ENCODE measurements at regions not wholly inside any gene's neighbourhood (a gene's known extent, or its start where the extent isn't known, plus 50 kb on each side); places are given as distances from the start of the nearest gene placed in this dataset.

DNA sequence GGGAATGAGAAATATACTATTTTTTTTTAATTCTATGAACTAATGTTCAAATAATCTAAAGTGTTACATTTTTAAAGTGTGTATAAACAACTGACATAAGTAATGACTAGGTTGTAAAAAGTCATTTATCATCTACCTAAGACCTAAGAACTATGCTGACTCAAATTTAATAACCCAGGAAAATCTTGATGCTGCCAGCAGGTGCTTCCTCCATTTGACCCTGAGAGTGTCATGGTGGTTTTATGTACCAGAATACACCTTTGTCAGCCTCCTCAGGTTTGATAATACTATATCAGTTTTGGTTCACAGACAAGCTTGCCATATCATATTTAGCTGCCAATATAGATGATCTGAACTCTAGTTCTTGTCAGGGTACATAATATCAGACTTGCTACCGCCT lies 1151.2 kb downstream of the PCDH17 start:
- ChIA-PET POLR2A (ENCODE audit: unreplicated experiment) (no interaction called here), CTCF (no interaction called here)
- Histone ChIP-seq H3K27me3 (ENCODE audit: low read length) (no peaks in the 10 kb centered on the region), H3K4me2 (ENCODE audit: low read length) (no peak overlapping the region), H3K9me3 (ENCODE audit: low read length) (no peaks in the 10 kb centered on the region), H3K36me3 (ENCODE audit: low read depth, low read length) (no peaks in the 10 kb centered on the region), H3K9ac (ENCODE audit: low read length) (no peak overlapping the region), H3K4me3 (ENCODE audit: low read length) (no peak overlapping the region), H4K20me1 (ENCODE audit: low read length) (no peaks in the 10 kb centered on the region), H2AFZ (ENCODE audit: low read length) (no peak overlapping the region), H3F3A (ENCODE audit: low read length, unreplicated experiment) (no peaks in the 10 kb centered on the region), H3K27ac (ENCODE audit: low read length) (no peak overlapping the region), H3K4me1 (ENCODE audit: insufficient read depth, low read length) (no peaks in the 10 kb centered on the region), H3K9me2 (replicated peaks; ENCODE audit: low read length) (no peaks in the 10 kb centered on the region), H3K79me2 (ENCODE audit: low read length) (no peaks in the 10 kb centered on the region)
- ATAC-seq (no peak), DNase-seq (no peak)
- TF ChIP-seq EZH2 (IDR thresholded peaks at IDR 0.05; ENCODE audit: low read length, unreplicated experiment) (no peak), EZH2phosphoT487 (IDR thresholded peaks at IDR 0.05; ENCODE audit: borderline replicate concordance, low read length) (no peak)
- TF ChIP-seq, protein P1, sequence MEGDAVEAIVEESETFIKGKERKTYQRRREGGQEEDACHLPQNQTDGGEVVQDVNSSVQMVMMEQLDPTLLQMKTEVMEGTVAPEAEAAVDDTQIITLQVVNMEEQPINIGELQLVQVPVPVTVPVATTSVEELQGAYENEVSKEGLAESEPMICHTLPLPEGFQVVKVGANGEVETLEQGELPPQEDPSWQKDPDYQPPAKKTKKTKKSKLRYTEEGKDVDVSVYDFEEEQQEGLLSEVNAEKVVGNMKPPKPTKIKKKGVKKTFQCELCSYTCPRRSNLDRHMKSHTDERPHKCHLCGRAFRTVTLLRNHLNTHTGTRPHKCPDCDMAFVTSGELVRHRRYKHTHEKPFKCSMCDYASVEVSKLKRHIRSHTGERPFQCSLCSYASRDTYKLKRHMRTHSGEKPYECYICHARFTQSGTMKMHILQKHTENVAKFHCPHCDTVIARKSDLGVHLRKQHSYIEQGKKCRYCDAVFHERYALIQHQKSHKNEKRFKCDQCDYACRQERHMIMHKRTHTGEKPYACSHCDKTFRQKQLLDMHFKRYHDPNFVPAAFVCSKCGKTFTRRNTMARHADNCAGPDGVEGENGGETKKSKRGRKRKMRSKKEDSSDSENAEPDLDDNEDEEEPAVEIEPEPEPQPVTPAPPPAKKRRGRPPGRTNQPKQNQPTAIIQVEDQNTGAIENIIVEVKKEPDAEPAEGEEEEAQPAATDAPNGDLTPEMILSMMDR (conservative IDR thresholded peaks at IDR 0.05; ENCODE audit: low read depth, low read length), result no peak
- intact Hi-C loops (cut with micrococcal nuclease), result no loop called here
- BruUV-seq (replicated peaks), result no TSS peak

DNA sequence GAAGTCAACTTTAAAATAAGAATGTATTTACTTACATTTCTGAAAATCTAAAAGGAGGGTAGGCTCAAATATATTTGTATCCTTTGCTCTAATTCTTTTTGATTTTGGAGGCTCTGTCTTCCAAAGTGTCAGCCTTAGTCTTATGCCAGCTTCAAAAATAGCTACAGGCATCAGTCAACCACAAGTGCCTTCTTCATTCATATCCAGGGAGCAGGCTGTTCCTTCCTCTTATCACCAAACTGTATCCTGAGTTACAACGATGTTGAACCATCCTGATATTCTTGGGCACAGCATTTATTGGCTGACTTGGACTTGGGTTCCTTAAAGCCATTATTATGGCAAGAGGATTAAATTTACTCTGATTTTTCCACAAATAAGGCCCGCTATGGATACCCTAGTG lies 1161.3 kb downstream of the PCDH17 start:
- H3K36me3 ChIP-seq (ENCODE audit: low read depth, low read length), result no peaks in the 10 kb centered on the region
- H3F3A ChIP-seq (ENCODE audit: low read length, unreplicated experiment), result no peaks in the 10 kb centered on the region
- no peaks in the 10 kb centered on the region for H3K9me3 ChIP-seq (ENCODE audit: low read length)
- no peaks in the 10 kb centered on the region for H3K9me2 ChIP-seq (replicated peaks; ENCODE audit: low read length)
- ATAC-seq, result no peak
- no peaks in the 10 kb centered on the region for H4K20me1 ChIP-seq (ENCODE audit: low read length)
- no peaks in the 10 kb centered on the region for H3K79me2 ChIP-seq (ENCODE audit: low read length)
- CTCF ChIA-PET, result no interaction called here
- H3K4me2 ChIP-seq (ENCODE audit: low read length), result no peak overlapping the region
- BruUV-seq (replicated peaks), result no TSS peak
- H3K9ac ChIP-seq (ENCODE audit: low read length), result no peak overlapping the region
- POLR2A ChIA-PET (ENCODE audit: unreplicated experiment), result no interaction called here
- intact Hi-C loops (cut with micrococcal nuclease), result no loop called here
- TF ChIP-seq EZH2phosphoT487 (IDR thresholded peaks at IDR 0.05; ENCODE audit: borderline replicate concordance, low read length) (no peak), EZH2 (IDR thresholded peaks at IDR 0.05; ENCODE audit: low read length, unreplicated experiment) (no peak)
- TF ChIP-seq, protein P1 (conservative IDR thresholded peaks at IDR 0.05; ENCODE audit: low read depth, low read length), result no peak
- no peak overlapping the region for H3K4me3 ChIP-seq (ENCODE audit: low read length)
- H3K27me3 ChIP-seq (ENCODE audit: low read length), result no peaks in the 10 kb centered on the region
- H2AFZ ChIP-seq (ENCODE audit: low read length), result no peak overlapping the region
- no peaks in the 10 kb centered on the region for H3K4me1 ChIP-seq (ENCODE audit: insufficient read depth, low read length)
- H3K27ac ChIP-seq (ENCODE audit: low read length), result no peak overlapping the region
- DNase-seq, result no peak

DNA sequence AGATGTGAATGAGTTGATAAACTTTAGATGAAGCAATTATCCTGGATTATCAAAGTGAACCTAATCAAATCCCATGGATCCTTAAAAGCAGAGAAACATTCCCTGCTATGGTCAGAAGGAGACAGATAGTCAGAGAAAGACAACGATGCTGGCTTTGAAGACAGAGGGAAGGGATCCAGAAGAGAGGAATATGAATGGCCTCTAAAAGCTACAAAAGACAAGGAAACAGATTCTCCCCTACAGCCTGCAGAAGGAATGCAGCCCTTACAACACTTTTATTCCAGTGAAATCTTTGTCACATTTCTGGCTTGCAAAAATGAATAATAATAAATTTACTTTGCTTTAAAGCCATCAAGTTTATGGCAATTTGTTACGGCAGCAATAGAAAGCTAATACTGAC lies 1164.2 kb downstream of the PCDH17 start:
- H3K27ac ChIP-seq (ENCODE audit: low read length), result no peak overlapping the region
- no peaks in the 10 kb centered on the region for H3F3A ChIP-seq (ENCODE audit: low read length, unreplicated experiment)
- no peak overlapping the region for H3K4me2 ChIP-seq (ENCODE audit: low read length)
- H3K4me1 ChIP-seq (ENCODE audit: insufficient read depth, low read length), result no peaks in the 10 kb centered on the region
- TF ChIP-seq, protein P1 (conservative IDR thresholded peaks at IDR 0.05; ENCODE audit: low read depth, low read length), result no peak
- TF ChIP-seq EZH2 (IDR thresholded peaks at IDR 0.05; ENCODE audit: low read length, unreplicated experiment) (no peak), EZH2phosphoT487 (IDR thresholded peaks at IDR 0.05; ENCODE audit: borderline replicate concordance, low read length) (no peak)
- intact Hi-C loops (cut with micrococcal nuclease), result no loop called here
- BruUV-seq (replicated peaks), result no TSS peak
- no peak for ATAC-seq
- no peaks in the 10 kb centered on the region for H4K20me1 ChIP-seq (ENCODE audit: low read length)
- ChIA-PET POLR2A (ENCODE audit: unreplicated experiment) (no interaction called here), CTCF (no interaction called here)
- no peak overlapping the region for H3K9ac ChIP-seq (ENCODE audit: low read length)
- no peak overlapping the region for H2AFZ ChIP-seq (ENCODE audit: low read length)
- no peak for DNase-seq
- no peaks in the 10 kb centered on the region for H3K36me3 ChIP-seq (ENCODE audit: low read depth, low read length)
- no peaks in the 10 kb centered on the region for H3K27me3 ChIP-seq (ENCODE audit: low read length)
- H3K9me2 ChIP-seq (replicated peaks; ENCODE audit: low read length), result no peaks in the 10 kb centered on the region
- no peaks in the 10 kb centered on the region for H3K79me2 ChIP-seq (ENCODE audit: low read length)
- no peaks in the 10 kb centered on the region for H3K9me3 ChIP-seq (ENCODE audit: low read length)
- no peak overlapping the region for H3K4me3 ChIP-seq (ENCODE audit: low read length)
